ENCODE measurements at regions not wholly inside any gene's neighbourhood (a gene's known extent, or its start where the extent isn't known, plus 50 kb on each side); places are given as distances from the start of the nearest gene placed in this dataset.

DNA sequence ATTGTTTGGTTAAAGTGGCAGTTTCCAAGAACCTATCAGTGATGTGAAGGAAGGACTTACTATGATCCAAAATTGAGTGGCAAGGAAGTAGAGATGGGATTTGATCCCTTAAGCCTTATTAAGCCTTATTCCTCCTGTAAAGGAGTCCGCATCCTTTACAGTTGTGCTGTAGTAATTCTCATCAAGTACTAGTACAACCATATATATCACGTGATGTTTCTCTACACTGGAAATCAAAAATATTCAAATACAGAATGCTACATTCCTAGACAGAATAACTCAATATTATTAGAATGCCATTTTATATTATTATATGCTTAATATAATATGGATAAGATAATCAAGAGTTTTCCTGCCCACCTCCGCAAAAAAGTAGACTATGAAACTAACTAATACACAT, 312.4 kb upstream of the SPHKAP start:
- no peak for TF ChIP-seq POLR2A (IDR thresholded peaks at IDR 0.05)
- TF ChIP-seq, protein P1, sequence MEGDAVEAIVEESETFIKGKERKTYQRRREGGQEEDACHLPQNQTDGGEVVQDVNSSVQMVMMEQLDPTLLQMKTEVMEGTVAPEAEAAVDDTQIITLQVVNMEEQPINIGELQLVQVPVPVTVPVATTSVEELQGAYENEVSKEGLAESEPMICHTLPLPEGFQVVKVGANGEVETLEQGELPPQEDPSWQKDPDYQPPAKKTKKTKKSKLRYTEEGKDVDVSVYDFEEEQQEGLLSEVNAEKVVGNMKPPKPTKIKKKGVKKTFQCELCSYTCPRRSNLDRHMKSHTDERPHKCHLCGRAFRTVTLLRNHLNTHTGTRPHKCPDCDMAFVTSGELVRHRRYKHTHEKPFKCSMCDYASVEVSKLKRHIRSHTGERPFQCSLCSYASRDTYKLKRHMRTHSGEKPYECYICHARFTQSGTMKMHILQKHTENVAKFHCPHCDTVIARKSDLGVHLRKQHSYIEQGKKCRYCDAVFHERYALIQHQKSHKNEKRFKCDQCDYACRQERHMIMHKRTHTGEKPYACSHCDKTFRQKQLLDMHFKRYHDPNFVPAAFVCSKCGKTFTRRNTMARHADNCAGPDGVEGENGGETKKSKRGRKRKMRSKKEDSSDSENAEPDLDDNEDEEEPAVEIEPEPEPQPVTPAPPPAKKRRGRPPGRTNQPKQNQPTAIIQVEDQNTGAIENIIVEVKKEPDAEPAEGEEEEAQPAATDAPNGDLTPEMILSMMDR (IDR thresholded peaks at IDR 0.05) = no peak

All from thyroid gland (tissue), 4 donors.